HG02870 (cell line): ENCODE measurements at regions not wholly inside any gene's neighbourhood (a gene's known extent, or its start where the extent isn't known, plus 50 kb on each side); places are given as distances from the start of the nearest gene placed in this dataset.

Experiments used
- ATAC-seq: cut with Tn5 transposase; IDR thresholded peaks from one replicate; pipeline ENCODE4 v1.9.1; 2021; ENCODE audit warnings: mild to moderate bottlenecking, moderate library complexity; ENCODE audit not compliant: unreplicated experiment

DNA sequence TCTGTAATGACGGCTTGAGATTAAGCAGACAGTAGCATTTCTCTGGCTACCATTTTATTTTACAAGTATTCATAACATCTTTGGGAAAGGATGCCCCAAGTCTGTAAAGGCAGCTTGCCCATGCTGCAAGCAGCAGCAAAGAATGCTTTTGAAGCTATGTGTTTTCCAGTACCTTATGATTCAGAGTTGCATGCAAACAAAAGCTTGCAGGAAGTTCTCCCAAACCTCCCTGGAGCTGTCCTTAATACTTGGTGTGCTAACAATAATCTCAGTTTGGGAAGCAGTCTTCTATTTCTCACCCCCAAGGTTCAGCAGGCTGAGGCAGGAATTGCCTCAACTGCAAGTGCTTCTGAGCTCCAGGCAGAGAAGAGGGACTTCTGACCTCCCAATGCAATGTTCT, 60.8 kb downstream of the CCNA1 start:
- ATAC-seq: no peak

DNA sequence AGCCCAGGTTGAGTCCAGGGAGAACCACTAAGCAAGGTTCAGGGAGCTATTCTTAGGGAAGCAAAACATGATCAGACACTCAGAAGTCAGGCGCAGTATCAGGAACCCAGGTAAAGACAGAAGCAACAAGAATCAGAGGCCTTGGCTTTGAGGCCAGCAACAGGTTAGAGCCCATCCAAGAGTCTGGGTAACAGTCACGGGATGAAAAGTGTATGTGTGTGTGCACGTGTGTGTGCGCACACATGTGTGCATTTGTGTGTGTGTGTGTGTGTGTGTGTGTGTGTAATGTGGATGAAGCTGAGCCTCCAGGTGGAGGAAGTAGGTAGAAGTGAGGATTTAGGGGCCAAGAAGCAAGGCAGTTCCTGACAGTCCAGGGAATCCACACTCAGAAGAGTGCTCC, 63.1 kb downstream of the CCNA1 start:
- no peak for ATAC-seq

DNA sequence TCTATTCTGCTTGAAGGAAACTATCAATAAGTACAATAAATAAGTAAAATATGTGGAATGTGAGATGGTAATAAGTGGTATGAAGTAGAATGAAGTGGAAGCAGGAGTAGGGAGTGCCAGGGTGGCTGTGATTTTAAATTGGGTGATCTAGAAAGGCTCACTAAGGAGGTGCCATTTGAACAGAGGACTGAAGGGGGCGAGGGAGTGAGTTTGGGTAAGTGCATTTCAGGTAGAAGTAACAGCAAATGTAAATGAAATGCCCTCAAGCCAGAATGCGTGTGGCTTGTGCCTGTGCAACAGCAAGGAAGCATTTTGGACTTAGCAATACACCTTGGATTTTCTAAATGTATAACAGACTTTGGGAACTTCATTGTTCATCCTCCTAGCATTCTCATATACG, 77.1 kb downstream of the CCNA1 start:
- no peak for ATAC-seq

DNA sequence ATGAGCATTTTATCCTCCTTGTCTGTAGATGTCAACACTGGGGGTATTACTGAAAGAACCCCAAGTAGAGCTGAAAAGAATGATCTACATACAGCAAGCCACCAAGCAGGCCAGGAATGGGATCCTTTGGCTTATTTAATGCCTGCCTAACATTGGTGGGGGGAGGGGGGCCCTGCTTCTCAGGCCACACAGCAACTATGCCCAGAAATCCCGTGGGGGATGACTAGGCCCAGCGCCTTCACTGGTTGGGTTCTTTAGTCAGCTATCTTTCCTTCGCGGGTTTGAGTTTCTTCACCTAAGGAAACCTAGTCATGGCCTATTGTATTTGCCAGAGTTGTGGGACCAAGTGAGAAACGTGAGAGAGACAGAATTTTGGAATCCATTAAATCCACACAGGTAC, 80.5 kb downstream of the CCNA1 start:
- ATAC-seq: no peak

DNA sequence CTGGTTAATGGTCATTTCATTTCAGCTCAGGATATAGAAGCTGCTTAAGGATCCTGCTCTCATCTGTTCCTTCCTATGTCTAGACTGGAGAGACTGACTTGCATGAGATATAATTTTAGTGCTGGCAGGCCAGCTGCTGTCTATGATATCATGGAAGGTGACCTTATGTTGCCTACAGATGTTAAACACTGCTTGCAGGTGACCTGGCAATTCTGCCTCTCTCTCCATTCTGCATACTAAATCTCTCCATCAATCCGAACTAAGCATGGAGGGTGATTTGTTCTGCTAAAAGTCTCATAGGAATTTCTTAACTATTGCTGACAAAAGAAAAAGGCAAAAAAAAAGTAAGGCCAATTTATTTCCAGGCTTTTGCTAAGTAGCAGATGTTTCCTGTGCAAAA, 81.0 kb downstream of the CCNA1 start:
- ATAC-seq: no peak

DNA sequence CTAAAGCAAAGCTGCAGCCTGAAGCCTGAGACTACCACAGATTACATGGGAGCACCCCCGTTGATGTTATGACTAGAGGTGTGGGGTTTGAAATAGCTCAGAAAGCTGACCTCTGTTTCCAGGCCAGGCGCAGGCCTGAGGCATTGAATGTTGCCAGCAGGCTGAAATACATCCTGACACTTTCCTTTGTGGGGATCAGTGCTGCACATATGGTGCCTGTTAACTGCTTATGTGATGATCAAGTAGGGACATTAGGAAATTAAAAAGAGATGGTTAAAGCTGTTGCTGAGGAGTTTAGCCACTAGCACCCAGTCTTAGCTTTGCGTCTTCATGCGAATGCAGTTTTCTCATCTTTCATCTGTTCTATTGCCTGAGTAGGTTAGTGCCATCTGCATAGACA, 83.2 kb downstream of the CCNA1 start:
- ATAC-seq: no peak

DNA sequence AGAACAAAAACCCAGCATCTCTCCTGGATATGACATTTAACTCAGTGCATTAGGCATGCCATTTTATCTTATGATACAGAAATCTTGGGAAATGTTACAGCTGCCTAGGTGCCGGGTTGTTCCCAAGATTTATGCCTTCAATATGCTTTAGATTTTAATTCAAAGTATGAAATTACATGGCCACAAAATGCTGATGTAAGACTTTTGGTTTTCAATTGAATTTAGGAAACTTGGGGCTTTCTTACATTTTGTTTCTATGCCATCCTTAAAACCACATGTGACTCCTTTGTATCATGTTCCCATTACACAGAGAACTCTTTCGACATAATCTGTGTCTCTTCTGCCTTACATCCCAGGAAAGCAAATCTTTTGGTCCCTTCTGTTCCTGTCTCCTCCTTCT, 83.9 kb downstream of the CCNA1 start:
- no peak for ATAC-seq

DNA sequence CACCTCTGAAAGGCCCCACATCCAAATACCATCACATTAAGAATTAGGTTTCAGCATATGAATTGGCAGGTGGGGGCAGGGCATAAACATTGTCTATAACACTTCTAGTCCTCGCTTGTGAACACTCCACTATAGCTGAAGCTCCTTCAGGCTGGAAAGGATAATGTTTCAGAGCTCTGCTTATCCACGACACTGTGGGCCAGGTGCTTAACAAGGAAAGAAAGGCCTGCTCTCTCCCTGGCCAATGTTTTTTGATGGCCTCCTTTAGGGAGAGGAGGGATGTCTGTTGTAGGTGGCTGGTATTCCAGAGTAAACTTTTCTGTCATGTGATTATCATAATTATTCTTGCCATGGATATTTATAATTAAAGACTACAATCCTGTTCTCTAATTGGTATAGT, 86.4 kb downstream of the CCNA1 start:
- no peak for ATAC-seq

DNA sequence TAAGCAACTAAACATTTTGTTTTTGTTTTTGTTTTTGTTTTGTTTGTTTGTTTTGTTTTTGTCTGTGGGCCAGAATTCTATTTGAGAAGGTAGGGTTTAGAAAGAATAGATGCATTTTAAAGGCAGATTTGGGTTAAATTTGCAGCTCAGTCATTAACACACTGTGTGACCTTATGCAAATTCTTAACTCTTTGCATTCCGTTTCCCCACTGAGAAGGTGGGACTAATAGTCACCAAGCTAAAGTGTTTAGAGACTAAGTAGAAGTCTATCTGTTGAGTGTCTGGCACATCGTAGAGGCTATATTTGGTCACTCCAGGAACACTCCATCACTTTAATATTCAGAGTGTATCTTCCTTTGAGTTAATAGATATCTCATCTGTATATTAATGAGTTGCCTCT, 87.1 kb downstream of the CCNA1 start:
- ATAC-seq: no peak

DNA sequence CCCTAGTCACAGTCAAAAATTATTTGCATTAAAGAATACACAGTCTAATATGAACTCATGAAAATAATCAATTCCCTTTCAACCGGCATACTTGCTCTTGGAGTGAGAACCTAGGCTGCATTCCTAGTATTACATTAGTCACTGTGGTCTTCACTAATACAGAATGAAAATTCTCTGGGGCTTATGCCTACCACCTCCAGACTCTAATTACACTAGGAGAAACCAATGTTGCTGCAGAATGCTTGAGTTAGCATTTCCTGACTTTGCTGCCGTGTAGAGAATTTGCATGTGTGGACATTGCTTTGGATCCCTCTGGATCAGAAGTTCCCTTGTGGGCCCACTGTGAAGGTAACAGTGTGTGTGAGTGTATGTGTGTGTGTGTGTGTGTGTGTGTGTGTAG, 87.8 kb downstream of the CCNA1 start:
- no peak for ATAC-seq

DNA sequence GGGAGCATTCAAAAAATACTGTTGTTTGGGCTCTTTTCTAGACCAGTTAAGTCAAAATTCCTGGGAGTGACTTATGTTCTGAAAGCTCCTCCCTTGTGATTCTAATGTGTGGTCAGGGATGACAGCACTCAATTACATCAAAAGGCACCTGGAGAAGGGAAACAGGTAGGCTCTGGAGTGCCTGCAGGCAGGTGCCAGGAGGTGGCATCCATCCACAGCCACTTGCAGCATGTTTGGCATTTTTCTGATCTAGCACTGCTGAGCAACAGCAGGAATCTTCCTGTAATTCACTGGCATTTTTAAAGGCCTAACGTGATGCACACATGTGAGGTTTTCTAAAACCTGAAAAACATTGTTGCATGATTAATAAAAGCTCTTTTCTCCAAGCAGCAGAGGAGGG, 94.6 kb downstream of the CCNA1 start:
- no peak for ATAC-seq

DNA sequence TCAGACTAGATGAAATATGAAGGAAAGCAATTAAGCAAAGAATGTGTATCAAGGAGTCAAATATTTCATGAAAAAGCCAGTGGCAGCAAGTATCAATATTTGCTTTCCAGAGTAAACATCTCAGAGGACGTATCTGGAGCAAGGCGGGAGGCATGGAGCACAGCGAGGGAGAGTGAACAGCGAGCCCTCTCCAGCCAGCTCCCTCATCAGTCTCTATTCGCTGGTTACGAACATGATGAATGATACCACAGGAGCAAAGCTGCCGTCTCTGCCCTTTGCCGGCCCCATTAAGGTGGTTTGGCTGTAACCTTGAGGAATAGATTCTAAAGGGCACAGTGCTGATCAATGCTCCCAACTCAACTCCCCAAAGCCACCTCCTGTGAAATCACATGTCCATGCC, 95.8 kb downstream of the CCNA1 start:
- ATAC-seq: no peak

DNA sequence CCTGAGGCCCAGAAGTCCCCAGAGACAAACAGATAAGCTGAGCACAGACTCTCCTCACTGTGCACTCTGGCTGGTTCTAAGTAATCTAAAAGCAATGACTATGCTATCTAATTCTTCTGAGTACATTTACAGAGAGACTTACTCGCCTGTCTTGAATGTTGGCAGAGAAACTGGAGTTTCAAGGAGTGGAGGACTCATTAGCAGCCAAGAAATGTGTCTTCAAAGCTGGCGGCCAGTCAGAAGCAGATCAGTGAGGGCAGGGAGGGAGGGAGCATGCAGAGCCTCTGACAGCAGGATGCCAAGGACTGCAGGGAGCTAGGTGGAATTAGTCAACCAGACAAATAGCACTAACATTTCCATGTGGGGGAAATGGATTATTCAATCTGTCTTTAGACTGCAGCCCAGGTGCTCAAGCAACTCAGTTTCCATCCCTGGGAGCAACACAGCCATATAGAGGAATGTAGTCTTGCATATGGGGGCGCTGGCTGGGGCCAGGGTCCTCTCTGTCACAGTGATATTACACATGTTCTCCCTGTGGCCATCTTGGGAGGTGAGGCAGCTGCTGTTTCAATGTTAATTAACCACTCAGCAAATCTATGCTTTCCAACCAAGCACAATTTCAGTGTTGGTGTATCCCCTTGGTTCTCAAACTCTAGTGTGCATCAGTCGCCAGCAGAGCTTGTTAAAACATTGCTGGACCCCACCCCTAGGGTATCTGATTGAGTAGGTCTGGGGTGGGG, 97.9 kb downstream of the CCNA1 start:
- no peak for ATAC-seq

DNA sequence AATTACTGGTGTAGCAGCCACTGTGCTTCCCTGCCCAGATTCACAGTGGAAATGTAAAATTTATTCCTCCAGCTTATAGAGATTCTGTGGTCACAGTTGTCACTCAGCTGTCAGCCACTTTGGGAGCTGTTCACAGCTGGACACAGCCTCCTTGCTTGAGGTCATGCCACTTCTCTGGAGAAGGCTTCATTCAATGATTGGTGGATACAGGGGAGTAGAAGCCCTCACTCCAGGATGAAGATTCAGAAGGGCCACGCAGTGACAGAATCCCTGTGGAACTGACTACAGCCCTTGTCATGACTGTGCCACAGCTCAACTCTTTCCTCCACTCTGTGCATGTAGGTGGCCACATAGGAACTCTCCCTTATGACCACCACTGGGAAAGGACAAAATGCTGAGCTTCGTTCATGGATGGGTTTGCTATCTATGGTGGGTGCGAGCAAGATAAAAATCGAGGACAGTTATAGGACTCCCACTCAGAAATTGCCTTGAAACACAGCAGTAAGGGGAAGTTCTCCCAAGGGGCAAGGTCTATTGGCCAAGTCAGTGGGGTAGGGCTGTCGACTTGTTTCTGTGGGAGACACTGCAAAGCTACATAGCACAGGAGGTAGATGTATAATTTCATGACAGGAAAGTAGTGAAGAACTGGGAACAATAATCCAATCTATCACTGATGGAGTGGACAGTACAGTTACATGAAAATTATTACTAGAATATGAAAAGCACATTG, 98.7 kb downstream of the CCNA1 start:
- no peak for ATAC-seq

DNA sequence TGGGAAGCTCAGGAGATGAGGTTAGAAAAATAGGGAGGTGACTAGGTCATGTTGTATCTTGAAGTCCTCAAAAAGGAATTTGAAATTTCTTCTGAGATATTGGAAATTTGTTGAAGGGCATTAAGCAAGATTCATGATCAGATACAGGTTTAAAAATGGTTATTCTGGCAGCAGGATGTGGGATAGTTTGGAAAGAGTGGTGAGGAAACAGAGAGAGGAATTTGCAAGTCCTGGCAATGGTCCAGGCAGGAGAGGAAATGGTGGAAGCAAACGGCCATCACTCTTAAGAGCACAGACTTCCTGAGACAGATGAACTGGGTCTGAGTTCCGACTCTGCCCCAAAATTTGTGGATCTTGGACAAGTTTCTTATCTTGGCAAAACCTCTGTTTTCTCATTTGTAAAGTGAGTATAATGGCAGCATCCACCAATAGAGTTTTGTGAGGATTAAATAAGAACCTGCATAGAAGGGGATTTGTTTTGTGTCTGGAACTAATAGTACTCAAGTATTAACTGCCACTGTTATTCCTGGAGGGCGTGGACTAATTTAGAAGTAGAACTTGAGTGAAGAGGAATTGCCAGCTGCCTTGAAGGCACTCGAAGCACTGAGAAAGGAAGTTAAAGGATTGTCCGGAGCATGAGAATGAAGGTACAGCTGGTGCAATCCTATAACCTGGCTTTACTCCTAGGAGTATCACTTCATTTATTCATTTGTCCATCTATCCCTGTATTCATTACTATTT, 99.6 kb downstream of the CCNA1 start:
- no peak for ATAC-seq

DNA sequence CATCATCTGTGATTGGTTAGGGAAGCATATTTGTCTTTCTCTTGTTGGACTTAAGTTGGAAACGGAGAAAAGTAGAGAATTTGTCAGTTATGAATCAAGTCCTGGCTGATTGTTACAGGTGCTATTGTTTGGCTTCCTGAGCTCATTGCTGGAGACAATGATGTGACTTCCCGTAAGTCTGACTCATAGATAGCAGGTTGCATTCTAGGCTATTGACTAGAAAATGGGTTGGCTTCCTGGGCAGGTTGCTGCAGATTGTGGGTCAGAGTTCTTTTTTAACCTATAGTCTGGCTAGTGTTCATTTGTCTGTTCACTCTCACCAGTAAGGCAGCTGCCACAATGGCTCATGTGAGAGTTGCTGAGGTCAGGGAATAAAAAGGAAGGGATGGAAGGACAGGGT, 101.5 kb downstream of the CCNA1 start:
- no peak for ATAC-seq

DNA sequence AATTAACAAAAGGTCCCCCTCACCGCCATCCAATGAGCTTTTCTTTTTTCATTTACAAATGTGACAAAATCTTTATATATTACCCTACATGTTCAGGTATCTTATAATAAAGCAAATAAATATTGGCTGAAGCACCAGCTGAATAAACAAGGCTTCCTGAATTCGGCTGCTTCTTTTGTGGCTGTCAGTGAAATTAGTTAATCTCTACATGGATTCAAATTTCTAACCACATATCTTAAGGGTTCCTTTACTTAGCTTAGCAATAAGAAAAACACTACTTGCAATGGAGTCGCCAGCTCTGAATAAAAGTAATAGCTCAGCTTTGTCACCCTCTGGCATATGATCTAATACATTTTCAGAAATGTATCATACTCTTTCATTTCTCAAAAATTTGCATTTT, 104.3 kb downstream of the CCNA1 start:
- no peak for ATAC-seq

DNA sequence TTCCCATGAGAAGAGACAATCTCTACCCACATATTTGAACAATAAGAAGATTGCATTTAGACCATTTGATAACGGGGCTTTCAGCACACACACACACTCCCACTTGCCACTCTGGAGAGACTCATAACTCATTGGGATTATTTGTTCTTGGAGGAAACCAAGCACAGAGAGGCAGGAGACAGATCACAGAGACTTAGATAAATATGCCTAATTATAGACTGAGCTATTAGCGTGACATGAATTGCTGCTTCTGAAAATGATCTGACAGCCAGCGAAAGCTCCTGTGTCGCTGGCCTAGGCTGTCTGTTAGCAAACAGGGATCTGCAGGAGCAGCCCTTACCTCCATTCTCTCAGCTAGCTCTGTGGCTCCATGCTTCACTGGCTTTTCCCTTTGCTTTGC, 111.4 kb downstream of the CCNA1 start:
- no peak for ATAC-seq

DNA sequence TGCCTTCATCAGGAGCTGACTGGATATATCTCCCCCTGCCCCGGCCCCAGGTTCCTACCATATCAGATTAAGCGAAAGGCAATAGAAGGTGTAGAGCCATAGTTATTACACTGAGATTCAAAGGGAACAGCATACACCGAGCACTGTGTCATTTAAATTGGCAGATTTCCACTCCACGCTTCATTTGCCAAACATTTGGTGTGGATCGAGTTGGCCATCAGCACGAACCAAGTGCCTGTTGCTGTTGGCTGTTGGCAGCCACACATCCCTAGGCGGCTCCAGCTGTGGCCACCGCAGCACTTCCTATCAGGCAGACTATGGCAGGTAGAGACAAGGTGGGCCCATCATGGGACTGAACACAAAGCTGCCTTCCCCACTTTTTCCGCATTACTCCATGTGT, 115.8 kb downstream of the CCNA1 start:
- ATAC-seq: no peak

DNA sequence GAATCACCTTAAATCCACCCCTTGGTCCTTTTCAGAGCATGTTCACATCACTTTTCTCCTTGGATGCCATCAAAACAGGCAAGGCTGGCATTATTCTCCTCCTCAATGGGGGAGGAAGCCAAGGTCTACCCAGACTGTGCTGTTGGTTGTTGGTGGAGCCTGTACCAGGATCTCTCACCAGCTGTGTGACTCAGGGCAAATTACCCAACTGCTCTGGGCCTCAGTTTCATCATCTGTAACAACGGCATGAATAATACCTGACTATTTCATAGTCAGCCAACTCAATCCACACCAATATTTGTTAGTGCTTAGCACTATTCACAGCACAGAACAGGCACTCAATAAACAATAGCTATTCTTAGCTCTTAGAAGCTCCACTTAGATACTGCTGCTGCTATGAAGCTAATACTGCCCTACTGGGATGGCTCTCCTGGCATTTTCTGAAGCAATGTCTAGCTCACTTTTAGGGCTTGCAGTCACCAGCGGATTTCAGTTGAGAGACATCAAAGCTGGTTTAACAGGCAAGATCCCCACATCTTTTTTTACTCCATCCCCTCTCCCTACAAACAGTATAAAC, 116.9 kb downstream of the CCNA1 start:
- no peak for ATAC-seq

DNA sequence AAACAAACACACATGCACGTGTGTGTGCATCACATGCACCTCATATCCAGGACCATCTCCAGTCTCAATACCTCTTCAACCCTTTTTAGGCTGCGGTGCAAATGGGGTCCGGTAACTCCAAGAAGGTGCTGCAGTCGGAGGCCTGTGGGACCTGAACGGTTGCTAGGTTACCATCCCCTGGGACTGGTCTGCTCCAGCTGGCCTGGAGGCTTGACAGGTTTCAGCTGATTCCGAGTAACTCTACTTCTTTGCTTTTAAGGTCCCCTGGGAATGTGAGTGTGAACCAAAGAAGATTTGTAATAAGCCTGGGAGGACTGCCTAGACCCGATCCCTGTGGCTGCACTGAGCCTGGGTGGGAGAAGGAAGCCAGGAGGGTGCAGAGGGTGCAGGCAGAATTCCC, 117.5 kb downstream of the CCNA1 start:
- ATAC-seq: no peak

DNA sequence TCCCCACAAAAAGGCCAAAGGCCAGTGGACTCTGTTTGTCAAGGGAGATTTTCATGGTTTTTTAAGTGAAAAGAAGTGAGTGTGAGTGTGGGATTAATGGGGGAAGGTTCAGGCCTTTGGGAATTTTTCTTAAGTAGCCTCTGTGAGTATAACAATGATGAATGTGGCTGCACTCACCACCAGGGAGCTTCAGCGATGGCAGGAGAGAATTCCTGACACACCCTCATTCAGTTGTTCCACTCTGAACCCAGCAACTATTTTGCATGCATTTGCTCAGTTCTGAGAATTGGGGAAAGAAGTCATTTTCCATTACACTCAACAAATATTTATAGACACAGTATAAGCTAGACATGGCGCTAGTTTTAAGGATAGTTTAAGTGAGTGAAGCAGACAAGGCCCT, 117.9 kb downstream of the CCNA1 start:
- no peak for ATAC-seq
